G401.6 (cell line): ENCODE measurements at regions not wholly inside any gene's neighbourhood (a gene's known extent, or its start where the extent isn't known, plus 50 kb on each side); places are given as distances from the start of the nearest gene placed in this dataset.

Experiments used
- FAIRE-seq: peaks from 2 replicates; lab custom pipeline; 2012; peaks lifted over from hg19 to GRCh38; lab: Jason Lieb, UNC

DNA sequence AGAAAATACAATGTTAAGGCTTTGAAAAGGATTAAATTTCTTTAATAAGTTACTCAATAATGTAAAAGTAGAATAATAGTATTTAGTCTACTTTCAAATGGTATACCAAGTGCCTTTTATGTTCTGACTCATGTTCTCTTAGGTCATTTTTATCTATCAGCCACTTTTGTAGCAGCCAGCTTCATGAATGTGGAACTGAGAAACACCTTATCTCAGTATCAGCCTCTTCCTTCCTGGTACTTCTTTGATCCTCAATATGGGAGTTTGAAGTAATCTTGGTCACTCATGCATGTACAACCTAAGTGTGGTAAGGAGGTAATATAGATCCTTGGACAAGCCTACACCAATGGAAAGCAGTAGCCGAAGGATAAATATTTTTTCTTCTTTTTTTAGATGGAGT, 180.4 kb upstream of the NRXN1 start:
- no peak for FAIRE-seq

DNA sequence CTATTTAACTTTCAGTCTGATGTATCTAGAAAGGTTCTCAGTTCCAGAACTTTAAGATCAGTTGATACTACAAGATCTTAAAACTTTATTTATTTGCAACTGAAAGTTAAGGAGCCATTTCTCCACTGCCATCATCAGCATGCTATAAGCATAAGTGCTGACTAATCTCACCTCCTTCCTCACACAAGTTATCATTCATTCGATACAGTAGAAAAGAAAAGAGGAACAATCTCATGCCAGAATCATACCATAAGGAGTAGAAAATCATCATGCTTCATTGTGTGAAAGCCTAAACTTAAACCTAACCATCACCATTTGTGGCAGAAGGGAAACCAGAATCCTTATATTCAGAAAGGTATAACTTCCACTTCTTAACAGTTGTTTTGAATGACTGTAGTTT, 176.6 kb upstream of the NRXN1 start:
- no peak for FAIRE-seq

DNA sequence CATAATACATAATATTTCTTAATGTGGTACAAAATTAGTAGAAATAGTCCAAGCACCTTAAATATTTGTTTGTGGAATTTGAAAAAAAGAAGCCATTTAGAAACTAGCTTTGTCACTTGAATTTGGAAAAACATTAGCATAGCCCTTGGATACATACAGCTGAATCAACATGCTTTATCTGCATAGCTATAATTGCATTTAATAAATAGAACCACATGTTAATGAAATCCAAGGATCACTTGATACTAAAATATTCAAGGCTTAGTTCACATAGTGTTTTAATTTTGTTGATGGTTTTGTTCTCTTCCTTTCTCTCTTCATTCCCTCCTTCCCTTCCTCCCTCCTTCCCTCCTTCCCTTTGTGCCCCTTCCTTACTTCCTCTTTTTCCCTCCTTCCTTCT, 169.4 kb upstream of the NRXN1 start:
- no peak for FAIRE-seq

DNA sequence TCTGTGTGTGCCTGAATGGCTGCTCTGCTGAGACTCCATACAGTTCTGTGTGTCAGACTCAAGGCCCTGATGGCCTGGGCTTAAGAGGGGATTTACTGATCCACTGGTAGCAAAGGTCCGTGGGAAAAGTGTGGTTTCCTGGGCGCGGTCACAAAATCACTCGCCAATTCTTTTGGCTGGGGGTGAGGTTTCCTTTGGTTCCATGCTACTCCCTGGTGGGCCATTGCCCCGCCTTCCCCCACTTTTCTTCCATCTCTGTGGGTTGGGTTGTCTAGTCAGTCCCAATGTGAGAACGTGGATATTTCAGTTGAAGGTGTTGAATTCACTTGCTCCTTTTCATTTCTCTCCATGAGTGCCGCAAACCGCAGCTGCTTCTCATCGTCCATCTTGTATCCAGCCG, 162.7 kb upstream of the NRXN1 start:
- no peak for FAIRE-seq

DNA sequence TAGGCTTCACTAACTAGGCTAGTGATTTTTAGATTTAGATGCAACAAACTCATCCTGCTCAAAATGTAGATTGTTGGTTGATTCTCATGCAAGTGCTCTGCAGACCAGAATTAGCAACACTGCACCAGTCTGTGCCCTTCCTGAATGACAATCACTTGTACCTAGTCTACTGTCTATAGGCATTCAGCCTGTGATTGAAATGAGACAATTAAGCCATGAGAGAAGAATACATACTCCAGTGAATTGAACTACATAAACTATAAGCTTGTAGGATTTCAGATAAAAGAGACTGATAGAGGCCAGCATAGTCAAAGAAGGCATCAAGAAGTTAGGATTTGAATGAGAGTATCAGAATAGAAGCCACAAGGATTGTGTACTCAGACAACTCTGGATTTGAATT, 138.3 kb upstream of the NRXN1 start:
- FAIRE-seq: no peak

DNA sequence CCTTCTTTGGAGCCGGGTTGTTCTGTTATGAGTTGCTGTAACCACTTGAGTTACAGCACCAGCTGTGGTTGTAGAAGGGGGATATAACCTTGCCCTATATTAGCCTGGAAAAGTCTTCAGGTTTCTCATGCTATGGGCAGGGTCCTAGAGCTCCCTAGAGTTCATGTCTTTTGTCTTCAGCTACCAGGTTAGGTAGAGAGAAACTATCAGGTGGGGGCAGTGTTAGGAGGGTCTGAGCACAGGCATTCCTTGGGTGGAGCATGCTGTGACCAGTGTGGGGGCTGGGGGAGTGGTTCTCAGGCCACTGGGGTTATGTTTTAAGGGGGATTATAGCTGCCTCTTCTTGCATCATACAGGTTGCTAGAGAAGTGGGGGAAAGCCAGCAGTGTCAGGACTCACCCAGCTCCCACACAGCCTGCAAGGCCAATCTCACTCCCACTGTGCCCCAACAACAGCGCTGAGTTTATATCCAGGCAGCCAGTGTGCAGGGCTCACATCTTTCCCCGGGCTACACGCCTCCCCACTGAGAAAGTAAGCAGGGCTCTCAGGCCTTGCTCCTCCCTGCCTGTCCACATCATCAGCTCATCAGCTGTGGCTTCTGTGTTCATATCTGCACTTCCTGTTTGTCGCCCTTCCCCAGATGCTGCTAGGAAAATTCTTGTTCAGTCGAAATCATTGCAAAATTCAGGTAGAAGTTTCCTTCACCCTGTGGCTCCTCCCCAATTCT, 133.8 kb upstream of the NRXN1 start:
- no peak for FAIRE-seq

DNA sequence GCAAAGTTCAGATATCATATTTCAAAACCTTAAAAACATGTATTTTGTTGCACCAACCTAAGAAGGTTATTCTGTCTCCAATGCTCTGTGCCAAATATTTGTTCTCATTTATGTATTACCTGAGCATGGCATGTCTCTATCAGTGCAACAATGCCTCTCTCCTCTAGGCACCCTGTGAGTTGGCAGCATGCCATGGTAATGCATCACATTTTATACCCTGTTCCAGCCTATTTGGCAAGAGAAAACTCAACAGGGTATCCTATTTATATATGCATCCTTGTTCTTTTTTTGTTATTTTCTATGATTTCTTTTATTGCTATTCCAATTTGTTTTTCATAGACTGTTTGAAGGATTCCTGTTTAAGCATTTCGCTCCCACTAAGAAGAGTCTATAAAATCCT, 126.3 kb upstream of the NRXN1 start:
- FAIRE-seq: no peak

DNA sequence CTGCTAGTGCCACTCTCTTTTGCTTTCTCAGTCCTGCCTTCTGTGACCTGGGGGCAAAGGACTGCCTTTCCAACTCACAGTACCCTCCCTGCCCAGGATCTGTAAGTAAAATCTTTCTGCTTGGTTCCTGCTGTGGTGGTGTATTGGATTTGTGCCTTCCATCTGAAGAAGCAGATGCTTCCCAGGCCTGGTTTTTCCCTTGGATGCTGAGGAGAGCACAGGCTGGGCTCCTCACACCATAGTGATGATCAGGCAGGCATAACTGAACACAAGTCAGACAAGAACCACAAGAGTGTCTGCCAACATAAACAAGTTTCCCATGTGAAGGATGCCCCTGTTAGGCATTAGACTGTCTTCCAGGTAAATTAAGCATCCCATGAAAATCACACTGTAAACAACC, 121.3 kb upstream of the NRXN1 start:
- FAIRE-seq: no peak

DNA sequence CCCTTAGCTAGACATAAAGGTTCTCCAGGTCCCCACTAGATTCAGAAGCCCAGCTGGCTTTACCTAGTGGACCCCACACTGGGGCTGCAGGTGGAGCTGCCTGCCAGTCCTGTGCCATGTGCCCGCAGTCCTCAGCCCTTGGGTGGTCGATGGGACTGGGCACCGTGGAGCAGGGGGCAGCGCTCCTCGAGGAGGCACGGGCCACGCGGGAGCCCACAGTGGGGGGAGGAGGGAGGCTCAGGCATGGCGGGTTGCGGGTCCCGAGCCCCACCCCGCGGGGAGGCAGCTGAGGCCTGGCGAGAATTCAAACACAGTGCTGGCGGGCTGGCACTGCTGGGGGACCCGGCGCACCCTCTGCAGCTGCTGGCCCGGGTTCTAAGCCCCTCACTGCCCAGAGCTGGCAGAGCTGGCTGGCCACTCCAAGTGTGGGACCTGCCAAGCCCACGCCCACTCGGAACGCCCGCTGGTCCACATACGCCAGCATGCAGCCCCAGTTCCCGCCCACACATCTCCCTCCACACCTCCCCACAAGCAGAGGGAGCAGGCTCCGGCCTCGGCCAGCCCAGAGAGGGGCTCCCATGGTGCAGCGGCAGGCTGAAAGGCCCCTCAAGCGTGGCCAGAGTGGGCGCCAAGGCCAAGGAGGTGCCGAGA, 119.7 kb upstream of the NRXN1 start:
- no peak for FAIRE-seq

DNA sequence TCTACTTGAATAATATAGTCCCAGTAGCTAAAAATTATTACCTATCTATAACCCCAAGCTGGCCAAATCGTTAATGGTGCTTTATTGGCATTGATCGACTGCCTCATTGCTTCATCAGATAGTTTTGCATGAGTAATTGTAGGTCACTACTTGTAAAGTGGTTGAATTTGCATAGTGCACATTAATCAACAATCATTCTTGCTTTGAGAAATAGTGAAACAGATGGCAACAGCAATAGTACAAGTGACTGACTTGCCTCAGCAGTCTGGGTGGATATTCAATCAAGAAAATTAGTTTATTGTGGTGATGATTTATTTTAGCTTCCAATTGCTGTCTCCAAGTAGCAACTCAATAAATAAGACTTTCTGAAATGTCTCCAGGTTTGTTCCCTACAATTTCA, 117.8 kb upstream of the NRXN1 start:
- FAIRE-seq: no peak

DNA sequence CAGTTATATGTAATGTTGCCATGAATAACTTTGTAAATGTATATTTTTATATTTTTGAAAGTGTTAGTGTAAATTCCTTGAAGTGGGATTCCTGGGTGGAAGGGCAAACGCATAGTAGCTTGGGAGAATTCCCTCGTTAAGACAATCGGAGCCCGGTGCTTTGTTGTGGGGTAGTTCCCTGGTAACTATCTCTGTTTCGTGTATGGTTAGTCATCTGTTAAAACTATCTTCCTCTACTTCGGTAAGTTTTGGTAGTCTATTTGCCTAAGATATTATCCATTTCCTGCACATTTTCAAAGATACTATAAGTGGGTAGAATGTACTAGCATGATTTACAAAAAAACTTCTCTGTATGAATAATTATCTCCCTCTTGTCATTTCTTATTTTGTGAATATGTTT, 113.8 kb upstream of the NRXN1 start:
- no peak for FAIRE-seq

DNA sequence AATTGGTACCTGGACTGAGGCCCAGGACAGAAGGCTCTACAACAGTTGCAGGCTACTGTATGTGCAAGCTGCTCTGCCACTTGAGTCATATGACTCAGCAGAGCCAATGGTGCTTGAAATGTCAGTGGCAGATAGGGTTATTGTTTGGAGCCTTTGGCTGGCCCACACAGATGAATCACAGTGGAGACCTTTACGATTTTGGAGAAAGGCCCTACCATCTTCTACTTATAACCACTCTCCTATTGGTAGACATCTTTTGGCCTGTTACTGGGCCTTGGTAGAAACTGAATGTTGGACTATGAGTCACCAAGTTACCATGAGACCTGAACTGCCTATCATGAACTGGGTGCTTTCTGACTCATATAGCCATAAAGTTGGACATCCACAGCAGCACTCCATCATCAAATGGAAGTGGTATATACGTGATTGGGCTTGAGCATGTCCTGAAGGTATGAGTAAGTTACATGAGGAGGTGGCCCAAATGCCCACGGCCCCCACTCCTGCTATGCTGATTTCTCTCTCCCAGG, 88.9 kb upstream of the NRXN1 start:
- no peak for FAIRE-seq

DNA sequence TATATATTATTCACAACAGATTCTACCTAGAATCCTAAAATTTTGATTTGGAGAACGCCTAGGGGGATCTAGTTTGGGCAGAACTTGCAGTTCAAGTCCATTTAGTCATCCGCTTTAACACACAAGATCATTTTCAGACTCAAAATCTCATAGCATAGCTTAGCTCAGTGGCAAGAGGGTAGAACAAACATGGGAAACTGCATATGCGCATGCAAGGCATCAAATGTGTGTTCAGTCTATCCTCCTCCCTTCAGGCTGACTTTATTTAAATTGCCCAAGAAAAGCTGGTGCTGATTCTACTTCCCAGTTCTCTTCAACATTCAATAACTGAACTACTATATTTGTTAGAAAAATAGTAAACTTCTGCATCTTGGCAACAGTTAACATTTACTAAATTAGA, 79.6 kb upstream of the NRXN1 start:
- no peak for FAIRE-seq

DNA sequence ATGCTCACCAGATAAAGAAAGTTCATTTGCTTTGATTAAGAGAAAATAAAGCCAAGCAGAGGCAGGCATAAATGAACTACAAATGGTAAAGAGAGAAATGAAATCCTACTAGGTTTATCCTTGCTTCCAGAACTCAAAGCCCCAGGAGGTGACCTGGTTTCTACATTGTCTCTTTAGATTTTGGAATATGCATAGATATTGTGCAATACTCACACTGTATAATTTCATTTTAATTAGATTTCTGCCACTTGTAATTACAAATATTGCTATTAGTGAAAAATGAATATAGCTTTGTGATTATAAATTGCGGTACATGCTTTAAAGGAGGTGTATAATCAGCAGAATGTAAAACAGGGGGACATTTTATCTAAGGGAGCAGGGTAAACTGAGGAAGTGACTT, 76.9 kb upstream of the NRXN1 start:
- FAIRE-seq: no peak

DNA sequence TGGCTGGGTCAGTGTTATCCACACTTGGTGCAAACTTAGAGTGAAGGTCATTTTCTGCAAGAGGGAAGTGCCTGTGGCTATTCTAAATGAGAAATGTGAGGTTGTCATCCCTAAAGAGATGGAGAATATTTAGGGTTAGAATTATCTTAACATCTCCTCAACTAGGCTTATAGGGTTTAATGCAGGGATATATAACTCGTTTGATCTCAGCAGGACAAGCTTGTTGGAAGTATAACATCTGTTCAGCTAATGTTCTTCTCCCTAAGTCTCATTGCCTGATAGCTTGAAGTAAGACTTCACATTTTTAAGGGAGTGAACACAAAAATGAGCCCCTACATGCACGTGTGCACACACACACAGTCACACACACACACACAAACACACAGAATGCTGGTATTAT, 75.9 kb upstream of the NRXN1 start:
- no peak for FAIRE-seq

DNA sequence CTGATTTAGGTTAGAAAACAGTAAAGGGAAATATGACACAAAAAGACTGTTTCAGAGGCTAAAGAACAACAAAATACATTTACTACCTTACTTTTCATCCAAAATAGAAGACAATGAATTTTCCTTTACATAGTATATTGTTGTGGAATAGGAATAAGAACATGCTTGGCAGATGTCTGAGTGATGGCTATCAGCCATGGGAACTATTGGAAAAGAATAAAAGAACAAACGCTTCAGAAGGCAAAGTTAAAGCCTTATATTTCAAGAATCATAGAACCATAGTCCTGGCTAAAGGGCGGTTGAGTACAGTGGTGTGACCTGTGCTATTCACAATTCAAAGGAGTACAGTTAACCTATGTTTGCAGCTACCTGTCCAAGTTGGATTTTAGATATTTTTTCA, 73.9 kb upstream of the NRXN1 start:
- FAIRE-seq: no peak

DNA sequence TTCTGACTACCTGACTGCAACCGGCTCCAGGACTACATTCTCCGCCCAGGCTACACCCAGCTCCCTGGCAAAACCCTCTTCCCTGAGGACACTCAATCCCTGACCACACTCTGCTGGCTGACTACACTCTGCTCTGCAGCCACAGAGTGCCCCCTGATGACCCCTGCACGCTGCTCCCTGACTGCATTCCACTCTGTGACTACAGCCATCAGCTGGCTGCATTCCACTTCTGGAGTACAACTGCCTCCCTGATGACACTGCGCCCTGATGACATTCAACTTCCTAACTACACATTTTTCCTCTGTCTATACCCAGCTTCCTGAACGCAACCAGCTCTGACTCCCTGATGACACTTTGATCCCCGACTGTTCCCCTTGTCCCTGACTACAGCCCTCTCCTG, 71.3 kb upstream of the NRXN1 start:
- FAIRE-seq: no peak

DNA sequence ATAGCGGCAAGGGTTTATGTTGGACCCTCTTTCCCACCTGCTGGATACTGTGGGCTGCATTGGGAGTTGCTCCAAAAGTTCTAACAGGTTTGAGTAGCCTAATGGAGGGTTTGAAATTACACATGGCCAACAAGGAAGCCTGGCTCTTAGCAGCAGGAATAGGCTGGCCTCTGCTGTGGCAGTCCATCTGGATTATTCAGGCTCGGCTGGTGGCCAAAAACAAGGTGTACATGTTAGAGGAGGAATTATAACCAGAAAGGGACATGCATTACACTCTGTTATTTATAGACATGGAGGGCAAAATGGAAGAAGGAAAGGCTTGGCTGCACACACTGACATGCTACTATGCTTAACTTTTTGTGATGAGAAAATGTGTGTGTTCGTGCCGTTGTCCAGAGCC, 61.1 kb upstream of the NRXN1 start:
- FAIRE-seq: no peak

DNA sequence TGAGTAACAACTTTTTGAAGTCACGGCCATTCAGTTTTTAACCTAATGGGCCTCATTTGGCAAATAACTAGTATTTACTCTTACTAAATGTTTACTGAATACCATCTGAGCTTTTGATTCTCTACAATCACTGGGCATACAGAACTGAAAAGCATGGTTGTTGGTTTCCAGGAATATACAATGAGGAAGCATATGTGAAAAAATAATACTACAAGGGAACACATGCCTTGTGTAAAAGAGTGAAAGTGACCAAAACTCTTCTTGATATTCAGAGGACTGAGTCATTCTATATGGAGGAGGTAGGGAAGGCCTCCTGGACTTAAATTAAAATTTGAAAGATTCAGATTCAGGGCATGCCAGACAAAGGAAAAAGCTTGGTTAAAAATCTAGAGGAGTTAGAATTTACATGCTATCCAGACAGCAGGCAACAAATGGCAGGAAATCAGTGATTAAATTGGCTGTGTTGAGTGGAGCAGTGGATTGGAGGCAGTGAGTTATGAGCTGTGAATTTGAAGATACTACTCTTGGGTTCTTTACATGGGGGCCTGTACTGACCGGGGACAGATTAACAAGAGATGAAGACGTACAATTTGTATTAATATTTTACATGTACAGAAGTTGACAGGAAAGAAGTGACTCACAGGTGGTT, 53.6 kb upstream of the NRXN1 start:
- FAIRE-seq: no peak

DNA sequence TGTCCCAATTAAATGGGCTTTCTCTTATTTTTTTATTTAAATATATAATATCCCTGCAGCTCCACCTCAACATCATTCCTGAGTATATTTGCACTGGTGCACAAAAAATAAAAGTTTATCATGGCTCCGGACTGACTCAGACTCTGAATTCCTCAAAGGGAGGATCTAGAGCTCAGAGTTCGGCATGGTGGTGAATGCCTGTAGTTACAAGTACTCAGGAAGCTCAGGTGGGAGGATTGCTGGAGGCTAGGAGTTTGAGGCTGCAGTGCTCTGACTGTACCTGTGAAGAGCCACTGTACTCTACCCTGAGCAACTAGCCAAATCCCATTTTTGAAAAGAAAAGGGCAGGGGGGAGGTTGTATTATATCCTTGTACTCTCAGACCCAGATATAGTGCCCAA, 52.8 kb upstream of the NRXN1 start:
- FAIRE-seq: no peak
